K562 (cell line): ENCODE measurements at regions not wholly inside any gene's neighbourhood (a gene's known extent, or its start where the extent isn't known, plus 50 kb on each side); places are given as distances from the start of the nearest gene placed in this dataset.

Source experiments
- KAT7 ChIP-seq: sonication (generic); formaldehyde crosslinking; IDR thresholded peaks from 2 replicates; pipeline ENCODE4 v1.8.0; 2022; ENCODE audit warnings: missing genetic modification reagents, mild to moderate bottlenecking, borderline replicate concordance
- TAF1 ChIP-seq: IDR thresholded peaks from 2 replicates; pipeline ENCODE4 v1.6.1; 2011; ENCODE audit warnings: mild to moderate bottlenecking, low read length, moderate library complexity; ENCODE audit not compliant: insufficient read depth, control insufficient read depth, severe bottlenecking; ENCODE audit errors: extremely low read depth
- TF ChIP-seq, protein P1 (sequence below), 2 experiments: fragments of 450-650 bp in 1 of 2; IDR thresholded peaks; 2 replicates each; pipeline ENCODE4 v1.6.1; 2011 to 2017; ENCODE audit warnings: low read depth in 2 of 2, antibody characterized with exemption in 1 of 2, borderline replicate concordance in 1 of 2, low read length in 1 of 2, mild to moderate bottlenecking in 1 of 2, mixed read lengths in 1 of 2; ENCODE audit not compliant: control insufficient read depth in 1 of 2

- TF ChIP-seq KAT7 (CRISPR knock-in tag) (no peak), TAF1 (no peak)
- TF ChIP-seq, protein P1, sequence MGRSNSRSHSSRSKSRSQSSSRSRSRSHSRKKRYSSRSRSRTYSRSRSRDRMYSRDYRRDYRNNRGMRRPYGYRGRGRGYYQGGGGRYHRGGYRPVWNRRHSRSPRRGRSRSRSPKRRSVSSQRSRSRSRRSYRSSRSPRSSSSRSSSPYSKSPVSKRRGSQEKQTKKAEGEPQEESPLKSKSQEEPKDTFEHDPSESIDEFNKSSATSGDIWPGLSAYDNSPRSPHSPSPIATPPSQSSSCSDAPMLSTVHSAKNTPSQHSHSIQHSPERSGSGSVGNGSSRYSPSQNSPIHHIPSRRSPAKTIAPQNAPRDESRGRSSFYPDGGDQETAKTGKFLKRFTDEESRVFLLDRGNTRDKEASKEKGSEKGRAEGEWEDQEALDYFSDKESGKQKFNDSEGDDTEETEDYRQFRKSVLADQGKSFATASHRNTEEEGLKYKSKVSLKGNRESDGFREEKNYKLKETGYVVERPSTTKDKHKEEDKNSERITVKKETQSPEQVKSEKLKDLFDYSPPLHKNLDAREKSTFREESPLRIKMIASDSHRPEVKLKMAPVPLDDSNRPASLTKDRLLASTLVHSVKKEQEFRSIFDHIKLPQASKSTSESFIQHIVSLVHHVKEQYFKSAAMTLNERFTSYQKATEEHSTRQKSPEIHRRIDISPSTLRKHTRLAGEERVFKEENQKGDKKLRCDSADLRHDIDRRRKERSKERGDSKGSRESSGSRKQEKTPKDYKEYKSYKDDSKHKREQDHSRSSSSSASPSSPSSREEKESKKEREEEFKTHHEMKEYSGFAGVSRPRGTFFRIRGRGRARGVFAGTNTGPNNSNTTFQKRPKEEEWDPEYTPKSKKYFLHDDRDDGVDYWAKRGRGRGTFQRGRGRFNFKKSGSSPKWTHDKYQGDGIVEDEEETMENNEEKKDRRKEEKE (IDR thresholded peaks at IDR 0.05; ENCODE audit: borderline replicate concordance in 1 of 2, control insufficient read depth in 1 of 2, low read depth in 2 of 2, low read length in 1 of 2) = no peak
These were observed 391.4 kb downstream of the IRS2 start for GRCh38 chr13:109395014-109395413.
